Activated CD4-positive, alpha-beta T cell treated with anti-CD3 and anti-CD28 coated beads, Interleukin-2, amount 10 ng/mL, durations not matched to agents 7 days and 5 days (primary cell): ENCODE measurements at regions not wholly inside any gene's neighbourhood (a gene's known extent, or its start where the extent isn't known, plus 50 kb on each side); places are given as distances from the start of the nearest gene placed in this dataset.

Experiments used
- CTCF ChIA-PET: fragments of 350-600 bp; sonication (Branson Sonifier 250); formaldehyde crosslinking; loops from one replicate; lab custom pipeline; 2021; ENCODE audit warnings: antibody characterized with exemption; lab: Charles Lee
- POLR2A ChIA-PET: fragments of 350-600 bp; sonication (Branson Sonifier 250); formaldehyde crosslinking; loops from one replicate; lab custom pipeline; 2021; ENCODE audit warnings: antibody characterized with exemption; lab: Charles Lee
- DNase-seq: peaks from one replicate; pipeline ENCODE4 v3.0.0-alpha.2; 2020
- H3K27ac Mint-ChIP-seq: one replicate; pipeline ENCODE4 v1.8.0; 2021; ENCODE audit warnings: mild to moderate bottlenecking, moderate library complexity, mixed read lengths
- H3K27me3 Mint-ChIP-seq: one replicate; pipeline ENCODE4 v1.8.0; 2021; ENCODE audit warnings: mixed read lengths
- H3K36me3 Mint-ChIP-seq: one replicate; pipeline ENCODE4 v1.8.0; 2021; ENCODE audit warnings: low read depth, mixed read lengths
- H3K4me1 Mint-ChIP-seq: one replicate; pipeline ENCODE4 v1.8.0; 2021; ENCODE audit warnings: mixed read lengths
- H3K4me3 Mint-ChIP-seq: one replicate; pipeline ENCODE4 v1.8.0; 2021; ENCODE audit warnings: mild to moderate bottlenecking, moderate library complexity, mixed read lengths
- H3K9me3 Mint-ChIP-seq: one replicate; pipeline ENCODE4 v1.8.0; 2021; ENCODE audit warnings: mixed read lengths

GRCh38 chr3:159528251-159528895, 460.3 kb upstream of the IL12A start:
- POLR2A ChIA-PET = no interaction called here
- CTCF ChIA-PET = no interaction called here
- no peak for DNase-seq
- Mint-ChIP-seq H3K4me1 (no peaks in the 10 kb centered on the region), H3K36me3 (no peaks in the 10 kb centered on the region), H3K9me3 (no peaks in the 10 kb centered on the region), H3K4me3 (no peak overlapping the region), H3K27me3 (no peaks in the 10 kb centered on the region), H3K27ac (no peak overlapping the region)

DNA sequence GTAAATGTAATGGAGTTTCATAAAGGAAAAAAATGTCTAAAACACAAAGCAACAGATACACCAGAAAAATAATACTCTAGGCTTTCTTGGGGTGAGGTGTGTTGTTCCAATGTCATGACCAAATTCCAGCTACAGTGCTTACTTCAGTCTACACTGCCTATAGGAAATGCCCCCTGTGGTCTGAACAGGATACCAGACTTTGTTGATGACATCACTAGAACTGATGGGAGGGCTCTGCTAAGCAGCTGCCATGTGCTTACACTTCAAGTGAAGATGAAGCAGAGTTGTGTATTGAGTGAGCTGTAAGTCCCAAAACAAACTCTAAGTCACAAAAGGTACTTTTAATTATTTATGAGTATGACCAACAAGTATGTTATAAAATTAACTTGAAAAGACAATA, 456.1 kb upstream of the IL12A start:
- H3K4me3 Mint-ChIP-seq = no peak overlapping the region
- no peak overlapping the region for H3K27ac Mint-ChIP-seq
- CTCF ChIA-PET = no interaction called here
- H3K9me3 Mint-ChIP-seq = no peaks in the 10 kb centered on the region
- H3K4me1 Mint-ChIP-seq = no peaks in the 10 kb centered on the region
- no peaks in the 10 kb centered on the region for H3K36me3 Mint-ChIP-seq
- H3K27me3 Mint-ChIP-seq = no peaks in the 10 kb centered on the region
- no peak for DNase-seq
- POLR2A ChIA-PET = no interaction called here

DNA sequence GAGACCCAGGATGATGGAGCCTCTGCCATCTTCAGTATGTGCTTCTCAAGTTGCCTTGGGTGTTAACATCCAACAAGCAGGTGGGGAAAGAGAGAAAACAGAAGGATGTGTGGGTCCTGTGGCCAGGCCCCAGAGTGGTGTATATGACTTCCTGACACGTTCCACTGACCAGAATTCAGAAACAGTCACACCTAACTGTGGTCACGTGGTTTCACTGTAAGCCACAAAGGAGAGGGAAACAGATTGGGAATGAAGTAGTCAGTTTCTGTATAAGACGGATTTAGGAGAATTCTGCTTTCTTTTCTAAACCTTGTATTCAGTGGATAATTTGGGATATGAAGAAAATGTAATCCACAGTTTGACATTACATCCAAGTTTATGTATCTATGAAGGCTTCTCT, 454.1 kb upstream of the IL12A start:
- no peak for DNase-seq
- Mint-ChIP-seq H3K27ac (no peak overlapping the region), H3K36me3 (no peaks in the 10 kb centered on the region), H3K27me3 (no peaks in the 10 kb centered on the region), H3K9me3 (no peaks in the 10 kb centered on the region), H3K4me3 (no peak overlapping the region), H3K4me1 (no peaks in the 10 kb centered on the region)
- CTCF ChIA-PET = no interaction called here
- POLR2A ChIA-PET = no interaction called here

- DNase-seq = no peak
- Mint-ChIP-seq H3K27me3 (no peaks in the 10 kb centered on the region), H3K36me3 (no peaks in the 10 kb centered on the region), H3K27ac (no peak overlapping the region), H3K4me1 (no peaks in the 10 kb centered on the region), H3K9me3 (no peaks in the 10 kb centered on the region), H3K4me3 (no peak overlapping the region)
- CTCF ChIA-PET = no interaction called here
- POLR2A ChIA-PET = no interaction called here
Observed at GRCh38 chr3:159536876-159537275, 451.8 kb upstream of the IL12A start.

GRCh38 chr3:159538507-159538906, 450.1 kb upstream of the IL12A start:
- no peak overlapping the region for H3K4me3 Mint-ChIP-seq
- DNase-seq = no peak

DNA sequence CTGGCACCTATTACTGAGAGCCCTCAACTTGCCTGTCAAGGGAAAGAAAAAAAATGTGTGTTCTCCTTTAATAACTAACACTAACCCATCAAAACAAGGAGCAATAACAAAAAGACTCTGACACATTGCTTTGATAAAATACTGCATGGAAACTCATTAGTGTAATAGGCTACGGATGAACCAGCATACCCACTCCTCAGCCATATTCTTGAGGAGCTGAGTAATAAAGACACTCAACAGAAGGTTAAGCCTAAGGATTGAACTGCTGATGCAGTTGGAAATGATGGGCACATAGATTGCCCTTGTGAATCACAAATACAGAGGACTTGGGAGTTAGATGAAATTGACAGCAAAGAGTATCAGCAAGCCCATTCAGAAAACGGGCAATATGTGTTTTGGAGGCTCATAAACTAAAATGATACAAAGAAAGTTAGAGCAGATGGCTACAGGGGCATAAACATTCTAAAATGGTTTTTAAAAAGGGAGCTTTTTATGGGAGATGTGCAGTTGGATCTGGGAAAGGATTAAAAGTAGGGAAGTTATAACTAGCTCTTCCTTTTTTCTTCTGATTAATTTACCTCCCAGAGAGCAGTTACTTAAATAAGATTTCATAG, 447.6 kb upstream of the IL12A start:
- ChIA-PET POLR2A (no interaction called here), CTCF (no interaction called here)
- no peak for DNase-seq

More at GRCh38 chr3:159538507-159538906, 450.1 kb upstream of the IL12A start:
- Mint-ChIP-seq H3K9me3 (no peaks in the 10 kb centered on the region), H3K36me3 (no peaks in the 10 kb centered on the region), H3K27me3 (no peaks in the 10 kb centered on the region), H3K27ac (no peak overlapping the region), H3K4me1 (no peaks in the 10 kb centered on the region)
- CTCF ChIA-PET = no interaction called here
- POLR2A ChIA-PET = no interaction called here

GRCh38 chr3:159548675-159549335, 439.8 kb upstream of the IL12A start:
- Mint-ChIP-seq H3K27me3 (no peaks in the 10 kb centered on the region), H3K4me1 (no peaks in the 10 kb centered on the region), H3K36me3 (no peaks in the 10 kb centered on the region), H3K9me3 (peaks cover 2% of the 10 kb centered on the region), H3K27ac (no peak overlapping the region), H3K4me3 (no peak overlapping the region)
- no peak for DNase-seq
- POLR2A ChIA-PET = no interaction called here
- CTCF ChIA-PET = no interaction called here

More for the DNA sequence above, 447.6 kb upstream of the IL12A start:
- Mint-ChIP-seq H3K4me3 (no peak overlapping the region), H3K9me3 (no peaks in the 10 kb centered on the region), H3K36me3 (no peaks in the 10 kb centered on the region), H3K4me1 (no peaks in the 10 kb centered on the region), H3K27me3 (no peaks in the 10 kb centered on the region), H3K27ac (no peak overlapping the region)

DNA sequence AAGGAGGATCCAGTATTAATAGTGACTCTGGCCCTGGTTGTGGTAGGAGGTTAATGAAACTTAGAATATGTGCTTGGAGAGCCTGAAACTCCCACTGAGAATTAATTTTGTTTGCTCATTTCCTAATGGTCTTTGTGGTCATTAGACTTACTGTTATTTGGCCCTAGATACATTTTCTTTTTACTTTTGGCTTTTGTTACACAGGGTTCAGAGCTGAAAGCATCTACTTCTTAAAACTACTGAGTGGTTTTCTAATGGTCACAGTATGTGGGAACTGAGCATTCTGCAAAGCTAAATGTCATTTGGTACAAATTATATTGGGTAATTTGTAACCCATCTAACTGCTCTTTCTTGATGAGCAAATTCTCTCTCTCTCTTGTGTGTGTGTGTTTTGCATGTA, 433.4 kb upstream of the IL12A start:
- no peak for DNase-seq
- ChIA-PET CTCF (no interaction called here), POLR2A (no interaction called here)
- Mint-ChIP-seq H3K27ac (no peak overlapping the region), H3K4me1 (no peaks in the 10 kb centered on the region), H3K27me3 (no peaks in the 10 kb centered on the region), H3K9me3 (peaks cover 3% of the 10 kb centered on the region), H3K36me3 (no peaks in the 10 kb centered on the region), H3K4me3 (no peak overlapping the region)

- H3K27me3 Mint-ChIP-seq = no peaks in the 10 kb centered on the region
- peaks cover 3% of the 10 kb centered on the region for H3K9me3 Mint-ChIP-seq
- ChIA-PET CTCF (no interaction called here), POLR2A (no interaction called here)
- H3K27ac Mint-ChIP-seq = no peak overlapping the region
- no peak overlapping the region for H3K4me3 Mint-ChIP-seq
- no peaks in the 10 kb centered on the region for H3K4me1 Mint-ChIP-seq
- no peak for DNase-seq
- H3K36me3 Mint-ChIP-seq = no peaks in the 10 kb centered on the region
Observed at GRCh38 chr3:159559771-159560170, 428.9 kb upstream of the IL12A start.

GRCh38 chr3:159560214-159560979, 428.2 kb upstream of the IL12A start:
- H3K9me3 Mint-ChIP-seq = peaks cover 3% of the 10 kb centered on the region
- H3K27ac Mint-ChIP-seq = no peak overlapping the region
- no peak overlapping the region for H3K4me3 Mint-ChIP-seq
- H3K27me3 Mint-ChIP-seq = no peaks in the 10 kb centered on the region
- ChIA-PET CTCF (no interaction called here), POLR2A (no interaction called here)
- H3K4me1 Mint-ChIP-seq = no peaks in the 10 kb centered on the region
- no peaks in the 10 kb centered on the region for H3K36me3 Mint-ChIP-seq
- no peak for DNase-seq

DNA sequence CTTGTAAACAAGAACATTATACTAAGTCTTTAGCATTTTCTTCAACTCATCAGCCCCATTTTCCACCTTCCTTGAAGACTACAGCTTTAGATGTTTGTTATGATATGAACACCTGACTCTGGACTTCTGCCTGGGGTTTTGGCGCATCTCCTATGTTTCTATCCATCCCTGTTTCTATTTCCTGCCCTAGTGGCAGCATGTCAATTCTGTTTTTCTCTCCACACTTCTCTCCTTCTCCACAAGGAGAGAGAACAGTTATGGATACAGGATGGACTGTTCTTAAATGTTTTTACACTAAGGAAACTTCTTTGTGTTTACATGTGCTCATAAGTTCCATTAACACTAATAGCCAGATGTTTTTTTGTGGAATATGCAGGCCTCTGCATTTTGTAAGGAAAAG, 423.3 kb upstream of the IL12A start:
- POLR2A ChIA-PET = no interaction called here
- Mint-ChIP-seq H3K4me1 (no peaks in the 10 kb centered on the region), H3K36me3 (no peaks in the 10 kb centered on the region), H3K27me3 (no peaks in the 10 kb centered on the region), H3K4me3 (no peak overlapping the region), H3K9me3 (no peaks in the 10 kb centered on the region), H3K27ac (no peak overlapping the region)
- CTCF ChIA-PET = no interaction called here
- no peak for DNase-seq

GRCh38 chr3:159583662-159584061, 405.0 kb upstream of the IL12A start:
- Mint-ChIP-seq H3K27ac (no peak overlapping the region), H3K36me3 (no peaks in the 10 kb centered on the region), H3K4me1 (no peaks in the 10 kb centered on the region), H3K4me3 (no peak overlapping the region), H3K27me3 (no peaks in the 10 kb centered on the region), H3K9me3 (no peaks in the 10 kb centered on the region)
- POLR2A ChIA-PET = no interaction called here
- CTCF ChIA-PET = no interaction called here
- no peak for DNase-seq

DNA sequence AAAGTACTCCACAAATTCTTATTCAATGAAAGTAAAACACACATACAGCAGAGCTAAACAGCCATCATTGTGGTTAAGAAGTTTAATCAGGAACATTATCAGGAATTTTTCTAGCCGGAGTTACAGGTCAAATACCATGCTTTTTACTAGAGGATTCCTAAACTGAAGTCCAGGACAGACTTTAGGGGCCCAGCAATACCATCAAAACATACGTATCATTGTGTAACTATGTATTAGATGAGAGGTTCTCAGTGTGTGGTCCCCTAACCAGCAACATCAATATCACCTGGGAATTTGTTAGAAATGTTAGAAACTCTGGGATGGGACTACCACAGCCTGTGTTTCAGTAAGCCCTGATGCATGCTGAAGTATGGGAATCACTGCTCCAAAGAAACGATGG, 404.2 kb upstream of the IL12A start:
- Mint-ChIP-seq H3K9me3 (no peaks in the 10 kb centered on the region), H3K27ac (no peak overlapping the region), H3K4me1 (no peaks in the 10 kb centered on the region), H3K4me3 (no peak overlapping the region), H3K36me3 (no peaks in the 10 kb centered on the region), H3K27me3 (no peaks in the 10 kb centered on the region)
- DNase-seq = no peak
- CTCF ChIA-PET = no interaction called here
- POLR2A ChIA-PET = no interaction called here
